Activated CD4-positive, alpha-beta T cell treated with anti-CD3 and anti-CD28 coated beads, Interleukin-2, amount 10 ng/mL, durations not matched to agents 7 days and 5 days (primary cell): ENCODE measurements at regions not wholly inside any gene's neighbourhood (a gene's known extent, or its start where the extent isn't known, plus 50 kb on each side); places are given as distances from the start of the nearest gene placed in this dataset.

ENCODE experiments used
- CTCF ChIA-PET: fragments of 350-600 bp; sonication (Branson Sonifier 250); formaldehyde crosslinking; loops from one replicate; lab custom pipeline; 2021; ENCODE audit warnings: antibody characterized with exemption; lab: Charles Lee
- POLR2A ChIA-PET: fragments of 350-600 bp; sonication (Branson Sonifier 250); formaldehyde crosslinking; loops from one replicate; lab custom pipeline; 2021; ENCODE audit warnings: antibody characterized with exemption; lab: Charles Lee
- DNase-seq: peaks from one replicate; pipeline ENCODE4 v3.0.0-alpha.2; 2020
- H3K27ac Mint-ChIP-seq: one replicate; pipeline ENCODE4 v1.8.0; 2021; ENCODE audit warnings: mild to moderate bottlenecking, moderate library complexity, mixed read lengths
- H3K27me3 Mint-ChIP-seq: one replicate; pipeline ENCODE4 v1.8.0; 2021; ENCODE audit warnings: mixed read lengths
- H3K36me3 Mint-ChIP-seq: one replicate; pipeline ENCODE4 v1.8.0; 2021; ENCODE audit warnings: low read depth, mixed read lengths
- H3K4me1 Mint-ChIP-seq: one replicate; pipeline ENCODE4 v1.8.0; 2021; ENCODE audit warnings: mixed read lengths
- H3K4me3 Mint-ChIP-seq: one replicate; pipeline ENCODE4 v1.8.0; 2021; ENCODE audit warnings: mild to moderate bottlenecking, moderate library complexity, mixed read lengths
- H3K9me3 Mint-ChIP-seq: one replicate; pipeline ENCODE4 v1.8.0; 2021; ENCODE audit warnings: mixed read lengths

GRCh38 chr13:72317346-72318109, 409.9 kb downstream of the MZT1 start:
- no peaks in the 10 kb centered on the region for H3K9me3 Mint-ChIP-seq
- no peaks in the 10 kb centered on the region for H3K27me3 Mint-ChIP-seq
- CTCF ChIA-PET, result no interaction called here

GRCh38 chr13:72316716-72317115, 410.7 kb downstream of the MZT1 start:
- ChIA-PET POLR2A (no interaction called here), CTCF (no interaction called here)
- no peak overlapping the region for H3K4me3 Mint-ChIP-seq
- no peaks in the 10 kb centered on the region for H3K4me1 Mint-ChIP-seq
- H3K27ac Mint-ChIP-seq, result no peak overlapping the region
- DNase-seq, result no peak
- no peaks in the 10 kb centered on the region for H3K36me3 Mint-ChIP-seq
- H3K9me3 Mint-ChIP-seq, result no peaks in the 10 kb centered on the region
- no peaks in the 10 kb centered on the region for H3K27me3 Mint-ChIP-seq

More at GRCh38 chr13:72317346-72318109, 409.9 kb downstream of the MZT1 start:
- POLR2A ChIA-PET, result no interaction called here
- no peak overlapping the region for H3K4me3 Mint-ChIP-seq
- H3K27ac Mint-ChIP-seq, result no peak overlapping the region
- no peaks in the 10 kb centered on the region for H3K36me3 Mint-ChIP-seq
- DNase-seq, result no peak
- H3K4me1 Mint-ChIP-seq, result no peaks in the 10 kb centered on the region

- Mint-ChIP-seq H3K27me3 (no peaks in the 10 kb centered on the region), H3K27ac (no peak overlapping the region), H3K4me1 (no peaks in the 10 kb centered on the region), H3K4me3 (no peak overlapping the region), H3K36me3 (no peaks in the 10 kb centered on the region), H3K9me3 (no peaks in the 10 kb centered on the region)
- CTCF ChIA-PET, result no interaction called here
- no peak for DNase-seq
- POLR2A ChIA-PET, result no interaction called here
Observed at GRCh38 chr13:72315312-72315711, 412.1 kb downstream of the MZT1 start.

- Mint-ChIP-seq H3K36me3 (no peaks in the 10 kb centered on the region), H3K4me1 (no peaks in the 10 kb centered on the region), H3K4me3 (no peak overlapping the region), H3K9me3 (no peaks in the 10 kb centered on the region), H3K27me3 (no peaks in the 10 kb centered on the region), H3K27ac (no peak overlapping the region)
- ChIA-PET CTCF (no interaction called here), POLR2A (no interaction called here)
- no peak for DNase-seq
Observed at GRCh38 chr13:72314210-72314609, 413.2 kb downstream of the MZT1 start.

- CTCF ChIA-PET, result no interaction called here
- H3K27ac Mint-ChIP-seq, result no peak overlapping the region
- no peaks in the 10 kb centered on the region for H3K9me3 Mint-ChIP-seq
- no peaks in the 10 kb centered on the region for H3K4me1 Mint-ChIP-seq
- DNase-seq, result no peak
- no peaks in the 10 kb centered on the region for H3K27me3 Mint-ChIP-seq
- H3K4me3 Mint-ChIP-seq, result no peak overlapping the region
- POLR2A ChIA-PET, result no interaction called here
- H3K36me3 Mint-ChIP-seq, result no peaks in the 10 kb centered on the region
Observed at GRCh38 chr13:72313546-72313945, 413.9 kb downstream of the MZT1 start.

- Mint-ChIP-seq H3K36me3 (no peaks in the 10 kb centered on the region), H3K4me3 (no peak overlapping the region), H3K9me3 (no peaks in the 10 kb centered on the region), H3K4me1 (no peaks in the 10 kb centered on the region), H3K27me3 (no peaks in the 10 kb centered on the region), H3K27ac (no peak overlapping the region)
- DNase-seq, result no peak
- ChIA-PET POLR2A (no interaction called here), CTCF (no interaction called here)
Observed at GRCh38 chr13:72303941-72304746, 423.3 kb downstream of the MZT1 start.

GRCh38 chr13:72296246-72296645, 429.2 kb upstream of the DACH1 start:
- ChIA-PET CTCF (no interaction called here), POLR2A (no interaction called here)
- H3K27me3 Mint-ChIP-seq, result no peaks in the 10 kb centered on the region
- DNase-seq, result no peak
- H3K4me1 Mint-ChIP-seq, result no peaks in the 10 kb centered on the region
- no peaks in the 10 kb centered on the region for H3K36me3 Mint-ChIP-seq
- H3K4me3 Mint-ChIP-seq, result no peak overlapping the region
- peaks cover 3% of the 10 kb centered on the region for H3K9me3 Mint-ChIP-seq
- H3K27ac Mint-ChIP-seq, result no peak overlapping the region

GRCh38 chr13:72295153-72295552, 428.1 kb upstream of the DACH1 start:
- DNase-seq, result no peak
- Mint-ChIP-seq H3K27ac (no peak overlapping the region), H3K4me1 (no peaks in the 10 kb centered on the region), H3K27me3 (no peaks in the 10 kb centered on the region), H3K9me3 (peaks cover 3% of the 10 kb centered on the region), H3K36me3 (no peaks in the 10 kb centered on the region), H3K4me3 (no peak overlapping the region)
- POLR2A ChIA-PET, result no interaction called here
- CTCF ChIA-PET, result no interaction called here

GRCh38 chr13:72293206-72293605, 426.2 kb upstream of the DACH1 start:
- peaks cover 3% of the 10 kb centered on the region for H3K9me3 Mint-ChIP-seq
- H3K27me3 Mint-ChIP-seq, result no peaks in the 10 kb centered on the region
- no peak overlapping the region for H3K4me3 Mint-ChIP-seq
- no peaks in the 10 kb centered on the region for H3K4me1 Mint-ChIP-seq
- POLR2A ChIA-PET, result no interaction called here
- DNase-seq, result no peak
- CTCF ChIA-PET, result no interaction called here
- no peaks in the 10 kb centered on the region for H3K36me3 Mint-ChIP-seq
- no peak overlapping the region for H3K27ac Mint-ChIP-seq

GRCh38 chr13:72290962-72291681, 424.1 kb upstream of the DACH1 start:
- no peak overlapping the region for H3K4me3 Mint-ChIP-seq
- DNase-seq, result no peak
- no peak overlapping the region for H3K27ac Mint-ChIP-seq
- peaks cover 3% of the 10 kb centered on the region for H3K9me3 Mint-ChIP-seq
- ChIA-PET CTCF (no interaction called here), POLR2A (no interaction called here)
- no peaks in the 10 kb centered on the region for H3K36me3 Mint-ChIP-seq
- no peaks in the 10 kb centered on the region for H3K4me1 Mint-ChIP-seq
- H3K27me3 Mint-ChIP-seq, result no peaks in the 10 kb centered on the region

GRCh38 chr13:72286421-72286820, 419.4 kb upstream of the DACH1 start:
- Mint-ChIP-seq H3K4me1 (no peaks in the 10 kb centered on the region), H3K27me3 (no peaks in the 10 kb centered on the region), H3K9me3 (no peaks in the 10 kb centered on the region), H3K36me3 (no peaks in the 10 kb centered on the region), H3K4me3 (no peak overlapping the region), H3K27ac (no peak overlapping the region)
- POLR2A ChIA-PET, result no interaction called here
- DNase-seq, result no peak
- CTCF ChIA-PET, result no interaction called here

- Mint-ChIP-seq H3K27me3 (no peaks in the 10 kb centered on the region), H3K4me1 (no peaks in the 10 kb centered on the region), H3K9me3 (no peaks in the 10 kb centered on the region), H3K27ac (no peak overlapping the region), H3K4me3 (no peak overlapping the region), H3K36me3 (no peaks in the 10 kb centered on the region)
- CTCF ChIA-PET, result no interaction called here
- POLR2A ChIA-PET, result no interaction called here
- no peak for DNase-seq
Observed at GRCh38 chr13:72284791-72285190, 417.8 kb upstream of the DACH1 start.

GRCh38 chr13:72261732-72262131, 394.7 kb upstream of the DACH1 start:
- ChIA-PET POLR2A (no interaction called here), CTCF (no interaction called here)
- no peaks in the 10 kb centered on the region for H3K36me3 Mint-ChIP-seq
- no peak overlapping the region for H3K4me3 Mint-ChIP-seq
- DNase-seq, result no peak
- H3K27me3 Mint-ChIP-seq, result no peaks in the 10 kb centered on the region
- no peak overlapping the region for H3K27ac Mint-ChIP-seq
- no peaks in the 10 kb centered on the region for H3K9me3 Mint-ChIP-seq
- H3K4me1 Mint-ChIP-seq, result no peaks in the 10 kb centered on the region
